HG02852 (cell line): ENCODE measurements at regions not wholly inside any gene's neighbourhood (a gene's known extent, or its start where the extent isn't known, plus 50 kb on each side); places are given as distances from the start of the nearest gene placed in this dataset.
A peak's percentile ranks its signal among the peaks of the same experiment; 100 is the strongest.
"Not testable (repeated sequence)": the region's sequence is repeated elsewhere in the genome, so short reads cannot be mapped to it uniquely, and the experiment has no call there.

Experiments
- ATAC-seq: cut with Tn5 transposase; IDR thresholded peaks from one replicate; pipeline ENCODE4 v1.9.1; 2021; ENCODE audit warnings: mild to moderate bottlenecking, moderate library complexity; ENCODE audit not compliant: unreplicated experiment

GRCh38 chr9:102202126-102202525 is 463.7 kb upstream of the GRIN3A start:
- ATAC-seq: no peak

- no peak for ATAC-seq
Observed at GRCh38 chr9:102185962-102186361, 447.5 kb upstream of the GRIN3A start.

GRCh38 chr9:102185371-102185770 is 446.9 kb upstream of the GRIN3A start:
- no peak for ATAC-seq

- no peak for ATAC-seq
Observed at GRCh38 chr9:102178811-102179210, 440.4 kb upstream of the GRIN3A start.

- not testable (repeated sequence) for ATAC-seq
Observed at GRCh38 chr9:102174202-102174601, 435.8 kb upstream of the GRIN3A start.

- no peak for ATAC-seq
Observed at GRCh38 chr9:102164247-102164646, 425.8 kb upstream of the GRIN3A start.

GRCh38 chr9:102153081-102153480 is 414.6 kb upstream of the GRIN3A start:
- not testable (repeated sequence) for ATAC-seq

GRCh38 chr9:102135768-102136167 is 397.3 kb upstream of the GRIN3A start:
- ATAC-seq: no peak

GRCh38 chr9:102124465-102124864 is 386.0 kb upstream of the GRIN3A start:
- no peak for ATAC-seq

GRCh38 chr9:102114557-102114956 is 376.1 kb upstream of the GRIN3A start:
- ATAC-seq: no peak

GRCh38 chr9:102113191-102113590 is 374.7 kb upstream of the GRIN3A start:
- ATAC-seq: no peak

- ATAC-seq: no peak
Observed at GRCh38 chr9:102106439-102106838, 368.0 kb upstream of the GRIN3A start.

GRCh38 chr9:102101723-102102122 is 363.3 kb upstream of the GRIN3A start:
- no peak for ATAC-seq

GRCh38 chr9:102087141-102087540 is 348.7 kb upstream of the GRIN3A start:
- ATAC-seq: no peak

- ATAC-seq: no peak
Observed at GRCh38 chr9:102085548-102085947, 347.1 kb upstream of the GRIN3A start.

GRCh38 chr9:102072059-102072764 is 333.8 kb upstream of the GRIN3A start:
- ATAC-seq: no peak

- ATAC-seq: no peak
Observed at GRCh38 chr9:102069969-102070368, 331.5 kb upstream of the GRIN3A start.

GRCh38 chr9:102054811-102055210 is 316.4 kb upstream of the GRIN3A start:
- ATAC-seq: no peak

GRCh38 chr9:102049586-102050246 is 311.3 kb upstream of the GRIN3A start:
- ATAC-seq: no peak

- no peak for ATAC-seq
Observed at GRCh38 chr9:102047549-102047948, 309.1 kb upstream of the GRIN3A start.

- no peak for ATAC-seq
Observed at GRCh38 chr9:102044133-102044532, 305.7 kb upstream of the GRIN3A start.

- no peak for ATAC-seq
Observed at GRCh38 chr9:102038006-102038405, 299.6 kb upstream of the GRIN3A start.

GRCh38 chr9:102035929-102036328 is 297.5 kb upstream of the GRIN3A start:
- peak; percentile 77 for ATAC-seq
